Gastrocnemius medialis (tissue), 4 donors: ENCODE measurements at regions not wholly inside any gene's neighbourhood (a gene's known extent, or its start where the extent isn't known, plus 50 kb on each side); places are given as distances from the start of the nearest gene placed in this dataset.

ENCODE experiments used
- CTCF ChIP-seq, 5 experiments: fragments of 450-650 bp in 3 of 5; fragments of 200-600 bp in 2 of 5; sonication (generic) in 2 of 5; IDR thresholded peaks in 4 of 5; conservative IDR thresholded peaks in 1 of 5; 1 replicate in 4 of 5; 2 replicates in 1 of 5; pipeline ENCODE4 v1.5.1; 2016 to 2019; ENCODE audit warnings: antibody characterized with exemption in 5 of 5, mild to moderate bottlenecking in 3 of 5, moderate library complexity in 3 of 5
- POLR2A ChIP-seq, 2 donors: fragments of 450-650 bp; IDR thresholded peaks; one replicate each; pipeline ENCODE4 v1.6.1; 2017; ENCODE audit warnings: antibody characterized with exemption in 2 of 2, mild to moderate bottlenecking in 2 of 2, moderate library complexity in 2 of 2

DNA sequence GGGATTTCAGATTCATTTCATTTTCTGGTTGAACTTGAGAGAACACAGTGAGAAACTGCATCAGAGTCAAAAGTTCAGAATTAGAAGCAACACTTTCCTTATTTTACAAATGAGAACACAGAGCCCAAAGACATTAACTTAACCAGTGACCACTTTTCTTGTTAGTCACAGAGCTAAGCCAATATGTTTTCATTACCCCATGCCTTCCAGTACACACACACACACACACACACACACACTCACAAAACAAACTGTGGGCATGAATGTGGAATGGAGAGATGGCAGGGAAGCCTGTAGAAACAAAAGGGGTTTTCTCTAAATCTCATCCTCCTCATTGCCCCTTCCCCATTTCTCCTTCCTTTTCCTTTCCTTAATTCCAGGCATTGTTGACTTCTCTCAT is 267.4 kb upstream of the GADL1 start:
- TF ChIP-seq CTCF (IDR thresholded peaks at IDR 0.05 in 4 of 5, conservative IDR thresholded peaks at IDR 0.05 in 1 of 5) (no peak), POLR2A (IDR thresholded peaks at IDR 0.05) (no peak)
